ENCODE measurements at regions not wholly inside any gene's neighbourhood (a gene's known extent, or its start where the extent isn't known, plus 50 kb on each side); places are given as distances from the start of the nearest gene placed in this dataset.

GRCh38 chr10:53749439-53749838, 976.9 kb upstream of the MBL2 start:
- no peak for DNase-seq (ENCODE audit: low spot score)

GRCh38 chr10:53748319-53748718, 975.7 kb upstream of the MBL2 start:
- DNase-seq (ENCODE audit: low spot score): no peak

GRCh38 chr10:53744746-53745145, 972.2 kb upstream of the MBL2 start:
- DNase-seq (ENCODE audit: low spot score): no peak

- DNase-seq (ENCODE audit: low spot score): no peak
Measured at GRCh38 chr10:53744176-53744575, 971.6 kb upstream of the MBL2 start.

GRCh38 chr10:53737132-53737531, 964.5 kb upstream of the MBL2 start:
- DNase-seq (ENCODE audit: low spot score): no peak

GRCh38 chr10:53726921-53727320, 954.3 kb upstream of the MBL2 start:
- DNase-seq (ENCODE audit: low spot score): no peak

GRCh38 chr10:53724581-53724980, 952.0 kb upstream of the MBL2 start:
- DNase-seq (ENCODE audit: low spot score): no peak

- DNase-seq (ENCODE audit: low spot score): no peak
Measured at GRCh38 chr10:53719658-53720057, 947.1 kb upstream of the MBL2 start.

GRCh38 chr10:53716156-53716555, 943.6 kb upstream of the MBL2 start:
- DNase-seq (ENCODE audit: low spot score): no peak

- no peak for DNase-seq (ENCODE audit: low spot score)
Measured at GRCh38 chr10:53713431-53713830, 940.8 kb upstream of the MBL2 start.

- no peak for DNase-seq (ENCODE audit: low spot score)
Measured at GRCh38 chr10:53702489-53702888, 929.9 kb upstream of the MBL2 start.

GRCh38 chr10:53701213-53701612, 928.6 kb upstream of the MBL2 start:
- DNase-seq (ENCODE audit: low spot score): no peak

- no peak for DNase-seq (ENCODE audit: low spot score)
Measured at GRCh38 chr10:53700278-53700677, 927.7 kb upstream of the MBL2 start.

- no peak for DNase-seq (ENCODE audit: low spot score)
Measured at GRCh38 chr10:53699684-53700083, 927.1 kb upstream of the MBL2 start.

GRCh38 chr10:53699231-53699630, 926.6 kb upstream of the MBL2 start:
- DNase-seq (ENCODE audit: low spot score): no peak

- DNase-seq (ENCODE audit: low spot score): no peak
Measured at GRCh38 chr10:53697038-53697437, 924.5 kb upstream of the MBL2 start.

- no peak for DNase-seq (ENCODE audit: low spot score)
Measured at GRCh38 chr10:53690524-53691240, 918.1 kb upstream of the MBL2 start.

- no peak for DNase-seq (ENCODE audit: low spot score)
Measured at GRCh38 chr10:53687800-53688199, 915.2 kb upstream of the MBL2 start.

GRCh38 chr10:53682885-53683284, 910.3 kb upstream of the MBL2 start:
- no peak for DNase-seq (ENCODE audit: low spot score)

- DNase-seq (ENCODE audit: low spot score): no peak
Measured at GRCh38 chr10:53682458-53682857, 909.9 kb upstream of the MBL2 start.

- no peak for DNase-seq (ENCODE audit: low spot score)
Measured at GRCh38 chr10:53679666-53680065, 907.1 kb upstream of the MBL2 start.

GRCh38 chr10:53675177-53675576, 902.6 kb upstream of the MBL2 start:
- DNase-seq (ENCODE audit: low spot score): no peak

- DNase-seq (ENCODE audit: low spot score): no peak
Measured at GRCh38 chr10:53667063-53667462, 894.5 kb upstream of the MBL2 start.

- no peak for DNase-seq (ENCODE audit: low spot score)
Measured at GRCh38 chr10:53664282-53665019, 891.9 kb upstream of the MBL2 start.
